WTC11 (cell line): ENCODE measurements at regions not wholly inside any gene's neighbourhood (a gene's known extent, or its start where the extent isn't known, plus 50 kb on each side); places are given as distances from the start of the nearest gene placed in this dataset.

Experiments used
- ATAC-seq: fragments of 200-7000 bp; cut with Tn5 transposase; 2 replicates; pipeline ENCODE4 v1.10.0; 2021; ENCODE audit warnings: mild to moderate bottlenecking, moderate library complexity
- CTCF ChIA-PET: fragments of 300-600 bp; sonication (Branson Sonifier 250); formaldehyde crosslinking; loops from one replicate; lab custom pipeline; 2021; ENCODE audit warnings: antibody characterized with exemption; lab: Charles Lee
- POLR2A ChIA-PET: fragments of 350-600 bp; sonication (Branson Sonifier 250); formaldehyde crosslinking; loops from one replicate; lab custom pipeline; 2021; ENCODE audit warnings: antibody characterized with exemption; lab: Charles Lee
- DNase-seq: peaks from one replicate; pipeline ENCODE4 v3.0.0; 2021; ENCODE audit warnings: low spot score
- H3K27ac Mint-ChIP-seq: 2 replicates; pipeline ENCODE4 v1.8.0; 2021; ENCODE audit warnings: mixed read lengths
- H3K27me3 Mint-ChIP-seq: 2 replicates; pipeline ENCODE4 v1.8.0; 2021; ENCODE audit warnings: low read depth, mild to moderate bottlenecking, moderate library complexity, mixed read lengths
- H3K36me3 Mint-ChIP-seq: 2 replicates; pipeline ENCODE4 v1.8.0; 2021; ENCODE audit warnings: mixed read lengths
- H3K4me1 Mint-ChIP-seq: 2 replicates; pipeline ENCODE4 v1.8.0; 2022; ENCODE audit warnings: mixed read lengths
- H3K4me3 Mint-ChIP-seq: 2 replicates; pipeline ENCODE4 v1.8.0; 2021; ENCODE audit warnings: mild to moderate bottlenecking, moderate library complexity, mixed read lengths
- H3K9me3 Mint-ChIP-seq: 2 replicates; pipeline ENCODE4 v1.8.0; 2021; ENCODE audit warnings: mixed read lengths
- AR ChIP-seq: fragments of 250-450 bp; sonication (Bioruptor Pico); IDR thresholded peaks from 2 replicates; pipeline ENCODE4 v1.9.0; 2021; ENCODE audit warnings: mild to moderate bottlenecking
- ATF3 ChIP-seq: sonication (generic); formaldehyde crosslinking; conservative IDR thresholded peaks from 2 replicates; pipeline ENCODE4 v1.8.1; 2022; ENCODE audit warnings: mild to moderate bottlenecking, missing genetic modification reagents
- CBFB ChIP-seq: sonication (generic); formaldehyde crosslinking; IDR thresholded peaks from 2 replicates; pipeline ENCODE4 v1.8.1; 2022; ENCODE audit warnings: mild to moderate bottlenecking, low read depth, missing genetic modification reagents
- E2F4 ChIP-seq: sonication (generic); formaldehyde crosslinking; IDR thresholded peaks from 2 replicates; pipeline ENCODE4 v1.8.1; 2022; ENCODE audit warnings: low read depth, mild to moderate bottlenecking, moderate library complexity, missing genetic modification reagents, borderline replicate concordance
- FOXP1 ChIP-seq: sonication (generic); formaldehyde crosslinking; IDR thresholded peaks from 2 replicates; pipeline ENCODE4 v1.8.0; 2022; ENCODE audit warnings: missing genetic modification reagents, mild to moderate bottlenecking, moderate library complexity, borderline replicate concordance
- GTF2I ChIP-seq: fragments of 250-450 bp; sonication (Bioruptor Pico); conservative IDR thresholded peaks from 2 replicates; pipeline ENCODE4 v1.4.0; 2021; ENCODE audit warnings: mild to moderate bottlenecking
- IRF2 ChIP-seq: sonication (generic); formaldehyde crosslinking; IDR thresholded peaks from 2 replicates; pipeline ENCODE4 v1.8.0; 2022; ENCODE audit warnings: low read depth, missing genetic modification reagents, borderline replicate concordance
- MAX ChIP-seq: sonication (generic); formaldehyde crosslinking; IDR thresholded peaks from 2 replicates; pipeline ENCODE4 v1.8.0; 2022; ENCODE audit warnings: mild to moderate bottlenecking, missing genetic modification reagents
- TP53 ChIP-seq: sonication (generic); formaldehyde crosslinking; IDR thresholded peaks from 2 replicates; pipeline ENCODE4 v1.8.1; 2023; ENCODE audit warnings: mild to moderate bottlenecking, missing genetic modification reagents
- USF1 ChIP-seq: sonication (generic); formaldehyde crosslinking; IDR thresholded peaks from 2 replicates; pipeline ENCODE4 v1.8.0; 2022; ENCODE audit warnings: mild to moderate bottlenecking, missing genetic modification reagents
- USF2 ChIP-seq: sonication (generic); formaldehyde crosslinking; IDR thresholded peaks from 2 replicates; pipeline ENCODE4 v1.8.1; 2023; ENCODE audit warnings: mild to moderate bottlenecking, missing genetic modification reagents, moderate library complexity
- ZBTB21 ChIP-seq: sonication (generic); formaldehyde crosslinking; IDR thresholded peaks from 2 replicates; pipeline ENCODE4 v1.8.1; 2023; ENCODE audit warnings: mild to moderate bottlenecking, missing genetic modification reagents, borderline replicate concordance
- ZNF425 ChIP-seq: fragments of 250-450 bp; sonication (Bioruptor Pico); conservative IDR thresholded peaks from 2 replicates; pipeline ENCODE4 v1.9.0; 2021; ENCODE audit warnings: mild to moderate bottlenecking
- ZNF512 ChIP-seq: sonication (generic); formaldehyde crosslinking; IDR thresholded peaks from 2 replicates; pipeline ENCODE4 v1.8.1; 2022; ENCODE audit warnings: missing genetic modification reagents, borderline replicate concordance

- no peak for TF ChIP-seq USF1
- no peak for TF ChIP-seq CBFB (CRISPR knock-in tag)
- TF ChIP-seq ZNF512 (CRISPR knock-in tag), result no peak
- no peak for TF ChIP-seq AR (CRISPR knock-in tag)
- TF ChIP-seq USF2 (CRISPR knock-in tag), result no peak
- TF ChIP-seq E2F4 (CRISPR knock-in tag), result no peak
- no peak for TF ChIP-seq GTF2I (CRISPR knock-in tag)
- no peak for TF ChIP-seq MAX (CRISPR knock-in tag)
- no peak for TF ChIP-seq TP53 (CRISPR knock-in tag)
- no peak for TF ChIP-seq FOXP1
These were observed 121.5 kb upstream of the RCN1 start (continued) for GRCh38 chr11:31969359-31969702.

- ATAC-seq, result no peak
- no peaks in the 10 kb centered on the region for H3K4me1 Mint-ChIP-seq
- H3K4me3 Mint-ChIP-seq, result no peak overlapping the region
- CTCF ChIA-PET, result interaction anchor here (3.5 kb wide), 1 partner anchor 11 kb away, joined by 24 read pairs; no protein-coding TSS in a partner anchor
- no peak overlapping the region for H3K27ac Mint-ChIP-seq
- DNase-seq, result no peak
- POLR2A ChIA-PET, result no interaction called here
- peaks cover 5% of the 10 kb centered on the region for H3K36me3 Mint-ChIP-seq
- TF ChIP-seq ZBTB21 (CRISPR knock-in tag), result no peak
- TF ChIP-seq, all 79 proteins: peak for 0
- H3K9me3 Mint-ChIP-seq, result peaks cover 22% of the 10 kb centered on the region
- H3K27me3 Mint-ChIP-seq, result peaks cover 4% of the 10 kb centered on the region; the same call in 1 of the 2 replicates
These were observed 122.2 kb upstream of the RCN1 start for GRCh38 chr11:31968461-31969358.

- CTCF ChIA-PET, result interaction anchor here (0.9 to 3.5 kb wide), 2 partner anchors 10 to 11 kb away, joined by 3 to 24 read pairs; no protein-coding TSS in a partner anchor
- no peak overlapping the region for H3K4me3 Mint-ChIP-seq
- POLR2A ChIA-PET, result no interaction called here
- TF ChIP-seq IRF2 (CRISPR knock-in tag) (no peak), ZNF425 (CRISPR knock-in tag) (no peak), ATF3 (CRISPR knock-in tag) (no peak), ZBTB21 (CRISPR knock-in tag) (no peak)
These were observed 123.3 kb upstream of the RCN1 start for GRCh38 chr11:31967404-31968130.

More at GRCh38 chr11:31967404-31968130, 123.3 kb upstream of the RCN1 start:
- Mint-ChIP-seq H3K27me3 (peaks cover 3% of the 10 kb centered on the region; the same call in 1 of the 2 replicates), H3K9me3 (peaks cover 19% of the 10 kb centered on the region), H3K27ac (no peak overlapping the region), H3K4me1 (no peaks in the 10 kb centered on the region), H3K36me3 (peaks cover 5% of the 10 kb centered on the region)
- ATAC-seq (no peak), DNase-seq (no peak)
